Testis (tissue), 2 donors: ENCODE measurements at regions not wholly inside any gene's neighbourhood (a gene's known extent, or its start where the extent isn't known, plus 50 kb on each side); places are given as distances from the start of the nearest gene placed in this dataset.

Experiments used
- CTCF ChIP-seq, 3 experiments: fragments of 450-650 bp in 2 of 3; fragments of 200-600 bp in 1 of 3; sonication (generic) in 1 of 3; IDR thresholded peaks; one replicate each; pipeline ENCODE4 v1.5.1; 2016 to 2019; ENCODE audit warnings: antibody characterized with exemption in 3 of 3, mild to moderate bottlenecking in 2 of 3, moderate library complexity in 1 of 3
- POLR2A ChIP-seq: fragments of 450-650 bp; IDR thresholded peaks from one replicate; pipeline ENCODE4 v1.6.1; 2017; ENCODE audit warnings: antibody characterized with exemption, mild to moderate bottlenecking, moderate library complexity

GRCh38 chrX:727738-728621 lies 97.4 kb downstream of the SHOX start:
- no peak for TF ChIP-seq CTCF (IDR thresholded peaks at IDR 0.05)
- TF ChIP-seq POLR2A, result no peak
